WTC11 (cell line): ENCODE measurements at regions not wholly inside any gene's neighbourhood (a gene's known extent, or its start where the extent isn't known, plus 50 kb on each side); places are given as distances from the start of the nearest gene placed in this dataset.

Experiments used
- ATF1 ChIP-seq: sonication (generic); formaldehyde crosslinking; IDR thresholded peaks from 2 replicates; pipeline ENCODE4 v1.8.1; 2023; ENCODE audit warnings: mild to moderate bottlenecking, moderate library complexity, missing genetic modification reagents
- CTCF ChIP-seq: fragments of 200-600 bp; IDR thresholded peaks from 2 replicates; pipeline ENCODE4 v1.8.0; 2022; ENCODE audit warnings: antibody characterized with exemption
- SMAD3 ChIP-seq: sonication (generic); formaldehyde crosslinking; IDR thresholded peaks from 2 replicates; pipeline ENCODE4 v1.8.0; 2022; ENCODE audit warnings: missing genetic modification reagents, mild to moderate bottlenecking, borderline replicate concordance
- USF2 ChIP-seq: sonication (generic); formaldehyde crosslinking; IDR thresholded peaks from 2 replicates; pipeline ENCODE4 v1.8.1; 2023; ENCODE audit warnings: mild to moderate bottlenecking, missing genetic modification reagents, moderate library complexity
- ZNF263 ChIP-seq: sonication (generic); formaldehyde crosslinking; IDR thresholded peaks from 2 replicates; pipeline ENCODE4 v1.8.1; 2022; ENCODE audit warnings: low read depth, mild to moderate bottlenecking, moderate library complexity, missing genetic modification reagents
- ZNF423 ChIP-seq: fragments of 250-450 bp; sonication (Bioruptor Pico); IDR thresholded peaks from 2 replicates; pipeline ENCODE4 v2.1.2; 2022; ENCODE audit warnings: mild to moderate bottlenecking, moderate library complexity
- TF ChIP-seq, protein P1 (sequence below): sonication (generic); formaldehyde crosslinking; IDR thresholded peaks from 2 replicates; pipeline ENCODE4 v1.8.0; 2022; ENCODE audit warnings: mild to moderate bottlenecking, missing genetic modification reagents

GRCh38 chr10:29955329-29955935, 104.0 kb downstream of the JCAD start:
- TF ChIP-seq, protein P1, sequence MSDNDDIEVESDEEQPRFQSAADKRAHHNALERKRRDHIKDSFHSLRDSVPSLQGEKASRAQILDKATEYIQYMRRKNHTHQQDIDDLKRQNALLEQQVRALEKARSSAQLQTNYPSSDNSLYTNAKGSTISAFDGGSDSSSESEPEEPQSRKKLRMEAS (CRISPR knock-in tag): no peak
- TF ChIP-seq CTCF (no peak), USF2 (CRISPR knock-in tag) (no peak), SMAD3 (no peak), ATF1 (CRISPR knock-in tag) (no peak), ZNF423 (CRISPR knock-in tag) (no peak), ZNF263 (CRISPR knock-in tag) (no peak)
